GM21723 (cell line): ENCODE measurements at regions not wholly inside any gene's neighbourhood (a gene's known extent, or its start where the extent isn't known, plus 50 kb on each side); places are given as distances from the start of the nearest gene placed in this dataset.

ENCODE experiments used
- ATAC-seq: cut with Tn5 transposase; IDR thresholded peaks from one replicate; pipeline ENCODE4 v1.9.1; 2021; ENCODE audit warnings: mild to moderate bottlenecking, moderate library complexity; ENCODE audit not compliant: unreplicated experiment

GRCh38 chr14:100381395-100382105 is 58.4 kb downstream of the SLC25A47 start:
- ATAC-seq, result no peak

DNA sequence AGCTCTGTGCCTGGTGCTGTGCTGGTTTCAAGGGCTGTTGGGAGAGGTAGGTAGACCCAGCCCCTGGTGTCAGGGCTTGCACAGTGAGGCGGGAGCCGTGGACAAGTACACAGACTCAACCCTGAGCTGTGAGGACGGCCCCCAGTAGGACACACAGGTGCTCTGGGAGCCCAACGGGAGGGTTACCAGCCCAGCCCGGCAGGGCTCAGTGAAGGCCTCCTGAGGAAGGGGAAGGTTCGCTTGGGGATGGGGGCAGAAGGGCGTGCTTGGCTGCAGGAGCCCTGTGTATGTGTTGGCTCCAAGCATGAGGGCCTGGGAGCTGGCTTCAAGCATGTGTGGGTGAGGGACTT is 58.9 kb downstream of the SLC25A47 start:
- no peak for ATAC-seq

GRCh38 chr14:100383727-100384158 is 60.6 kb downstream of the SLC25A47 start:
- ATAC-seq, result no peak

DNA sequence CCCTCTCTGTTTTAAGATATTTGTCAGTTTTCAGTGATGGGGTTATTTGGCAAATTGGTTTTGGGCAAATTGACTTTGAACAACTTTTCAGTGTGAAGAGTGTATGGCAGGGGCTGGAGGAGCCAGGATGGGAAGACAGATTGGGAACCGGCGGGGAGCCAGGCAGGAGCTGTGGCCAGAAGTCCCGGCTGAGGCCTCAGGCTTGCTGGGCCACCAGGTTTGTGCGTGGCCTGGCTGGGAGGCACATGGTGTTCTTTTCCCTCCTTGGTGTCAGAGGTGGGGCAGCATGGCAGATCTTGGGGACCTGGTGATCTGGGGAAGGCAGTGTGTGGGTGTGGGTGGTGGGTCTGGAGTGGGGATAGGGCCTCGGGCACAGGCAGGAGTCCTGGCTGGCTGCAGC is 61.1 kb downstream of the SLC25A47 start:
- no peak for ATAC-seq

GRCh38 chr14:100384819-100385813 is 62.0 kb downstream of the SLC25A47 start:
- no peak for ATAC-seq

GRCh38 chr14:100386121-100386520 is 63.0 kb downstream of the SLC25A47 start:
- no peak for ATAC-seq

DNA sequence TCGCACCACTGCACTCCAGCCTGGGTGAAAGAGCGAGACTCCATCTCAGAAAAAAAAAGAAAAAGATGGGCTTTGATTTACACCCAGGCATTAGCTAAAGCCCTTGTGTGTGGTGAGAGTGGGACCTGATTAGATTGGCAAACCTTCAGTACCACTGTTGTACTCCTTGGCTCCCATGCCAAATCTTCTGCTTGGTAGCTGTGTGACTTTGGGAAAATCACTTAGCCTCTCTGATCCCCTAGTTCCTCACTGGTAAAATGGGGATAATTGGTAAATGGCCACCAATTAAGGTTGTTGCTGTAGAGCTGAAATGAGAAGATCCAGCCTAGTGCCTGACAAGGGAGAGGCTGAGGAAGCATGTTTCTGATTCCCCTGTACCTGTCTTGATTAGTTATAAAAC is 63.7 kb downstream of the SLC25A47 start:
- no peak for ATAC-seq

GRCh38 chr14:100387450-100387849 is 64.3 kb downstream of the SLC25A47 start:
- no peak for ATAC-seq

GRCh38 chr14:100388103-100389054 is 65.2 kb downstream of the SLC25A47 start:
- ATAC-seq, result no peak

DNA sequence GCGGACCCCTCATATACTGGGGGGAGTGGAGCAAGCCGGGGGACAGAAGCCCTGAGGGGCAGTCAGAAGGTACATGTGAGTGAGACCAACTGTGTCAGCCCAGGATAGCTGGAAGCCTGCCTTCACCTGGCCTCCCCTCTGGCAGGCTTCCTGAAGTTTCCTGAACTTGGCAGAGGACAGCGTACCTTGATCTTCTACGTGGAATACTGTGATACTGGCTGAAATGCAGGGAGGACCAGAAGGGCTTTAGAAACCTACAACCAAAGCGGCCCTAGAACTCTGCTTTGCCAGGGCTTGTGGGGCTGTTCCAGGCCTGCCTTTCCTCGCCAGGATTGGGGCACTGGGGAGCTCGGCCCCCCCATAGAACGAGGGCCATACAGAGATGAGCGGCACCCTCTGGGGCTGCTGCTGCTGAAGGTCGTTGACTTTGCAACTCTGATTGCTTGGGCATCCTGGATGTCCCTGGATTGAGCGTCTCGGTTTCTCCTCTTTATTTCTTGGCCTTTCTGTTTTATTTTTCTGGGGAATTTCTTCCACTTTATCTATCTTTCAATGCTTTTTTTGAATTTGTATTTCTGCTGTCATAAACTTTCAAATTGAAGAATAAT is 66.5 kb downstream of the SLC25A47 start:
- no peak for ATAC-seq

- no peak for ATAC-seq
Measured at GRCh38 chr14:100391173-100391572, 68.0 kb downstream of the SLC25A47 start.

- no peak for ATAC-seq
Measured at GRCh38 chr14:100391724-100392123, 68.6 kb downstream of the SLC25A47 start.

- no peak for ATAC-seq
Measured at GRCh38 chr14:100392356-100392755, 69.2 kb downstream of the SLC25A47 start.

DNA sequence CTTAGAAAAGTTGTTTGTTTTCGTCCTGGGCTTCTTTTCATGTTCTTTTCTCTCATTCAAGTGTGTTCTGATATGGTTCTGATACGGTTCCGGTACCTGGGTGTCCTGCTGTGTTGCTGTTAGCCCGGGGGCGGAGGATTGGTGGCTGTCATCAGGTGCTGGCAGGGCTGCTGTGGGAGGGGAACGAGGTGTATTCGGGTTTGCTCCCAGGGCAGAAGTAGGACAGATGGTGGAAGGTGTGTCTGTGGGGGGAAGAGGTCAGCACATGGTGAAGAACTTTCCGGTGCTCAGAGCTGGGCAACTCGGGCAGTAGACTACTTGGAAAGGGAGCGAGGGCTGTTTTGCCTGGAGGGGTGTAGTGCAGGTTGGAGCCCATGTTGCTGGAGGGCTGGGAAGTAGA is 70.2 kb downstream of the SLC25A47 start:
- no peak for ATAC-seq

GRCh38 chr14:100393906-100394732 is 71.0 kb downstream of the SLC25A47 start:
- no peak for ATAC-seq

GRCh38 chr14:100394886-100395672 is 71.9 kb downstream of the SLC25A47 start:
- ATAC-seq, result no peak

DNA sequence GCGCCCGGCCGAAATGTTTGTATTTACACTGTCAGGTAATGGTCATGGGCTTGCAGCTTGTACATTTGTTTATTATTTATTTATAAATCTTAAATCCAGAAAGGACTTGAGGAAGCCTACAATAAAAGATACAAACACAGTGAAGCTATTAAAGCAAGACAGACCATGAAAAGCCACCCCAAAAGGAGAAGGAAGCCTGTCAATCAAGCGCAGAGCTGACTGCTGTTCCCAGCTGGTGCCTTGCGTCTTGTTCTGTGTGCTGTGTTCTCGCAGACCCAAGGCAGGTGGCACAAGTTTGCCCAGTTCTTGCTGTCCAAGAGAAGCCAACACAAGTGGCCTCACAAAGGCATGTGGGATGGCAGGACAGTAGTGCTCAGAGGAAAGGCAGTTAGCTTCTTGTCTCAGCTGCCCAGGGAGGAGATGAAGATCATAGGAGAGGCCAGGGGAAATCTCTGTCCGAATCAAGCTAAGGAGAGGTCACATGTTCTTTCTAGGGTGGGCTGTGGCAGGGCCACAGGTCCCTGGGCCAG is 73.2 kb downstream of the SLC25A47 start:
- ATAC-seq, result no peak

GRCh38 chr14:100397005-100397404 is 73.9 kb downstream of the SLC25A47 start:
- no peak for ATAC-seq

DNA sequence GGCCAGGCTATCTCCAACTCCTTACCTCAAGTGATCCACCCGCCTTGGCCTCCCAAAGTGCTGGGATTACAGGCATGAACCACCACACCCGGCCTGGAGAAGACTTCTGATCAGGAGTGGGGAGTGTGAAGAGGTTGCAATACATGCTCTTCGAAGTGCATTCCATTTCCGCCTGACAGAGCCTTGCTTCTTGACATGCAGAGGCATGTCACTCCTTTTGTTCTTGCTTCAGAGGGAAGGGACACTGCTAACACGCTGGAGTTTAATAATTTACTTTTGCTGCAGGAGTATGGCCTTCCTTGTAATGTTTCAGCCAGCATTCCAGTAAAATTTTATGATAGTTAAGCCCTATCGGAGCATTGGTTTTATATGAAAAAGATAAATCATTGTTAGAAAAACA is 74.9 kb downstream of the SLC25A47 start:
- ATAC-seq, result no peak
